ENCODE measurements at regions not wholly inside any gene's neighbourhood (a gene's known extent, or its start where the extent isn't known, plus 50 kb on each side); places are given as distances from the start of the nearest gene placed in this dataset.
A peak's percentile ranks its signal among the peaks of the same experiment; 100 is the strongest.

- DNase-seq, result no peak
Observed at GRCh38 chr15:62726461-62726860, 316.1 kb upstream of the TPM1 start.

GRCh38 chr15:62727501-62727900 lies 315.0 kb upstream of the TPM1 start:
- no peak for DNase-seq

GRCh38 chr15:62730825-62731224 lies 311.7 kb upstream of the TPM1 start:
- no peak for DNase-seq

- no peak for DNase-seq
Observed at GRCh38 chr15:62732078-62732477, 310.5 kb upstream of the TPM1 start.

- no peak for DNase-seq
Observed at GRCh38 chr15:62734706-62735105, 307.8 kb upstream of the TPM1 start.

- no peak for DNase-seq
Observed at GRCh38 chr15:62736756-62737155, 305.8 kb upstream of the TPM1 start.

- no peak for DNase-seq
Observed at GRCh38 chr15:62737551-62737950, 305.0 kb upstream of the TPM1 start.

- no peak for DNase-seq
Observed at GRCh38 chr15:62739082-62739481, 303.5 kb upstream of the TPM1 start.

GRCh38 chr15:62739507-62739906 lies 303.0 kb upstream of the TPM1 start:
- no peak for DNase-seq

GRCh38 chr15:62740141-62741004 lies 302.2 kb upstream of the TPM1 start:
- DNase-seq, result no peak

- no peak for DNase-seq
Observed at GRCh38 chr15:62741106-62741505, 301.4 kb upstream of the TPM1 start.

- DNase-seq, result peak; percentile 12
Observed at GRCh38 chr15:62742409-62743171, 300.0 kb upstream of the TPM1 start.

GRCh38 chr15:62745621-62746225 lies 296.8 kb upstream of the TPM1 start:
- DNase-seq, result no peak

- no peak for DNase-seq
Observed at GRCh38 chr15:62748196-62748595, 294.4 kb upstream of the TPM1 start.

- no peak for DNase-seq
Observed at GRCh38 chr15:62749036-62749815, 293.3 kb upstream of the TPM1 start.

- no peak for DNase-seq
Observed at GRCh38 chr15:62750471-62750870, 292.1 kb upstream of the TPM1 start.

- no peak for DNase-seq
Observed at GRCh38 chr15:62752657-62753517, 289.7 kb upstream of the TPM1 start.

- no peak for DNase-seq
Observed at GRCh38 chr15:62753518-62754221, 288.9 kb upstream of the TPM1 start.

GRCh38 chr15:62756326-62756994 lies 286.1 kb upstream of the TPM1 start:
- DNase-seq, result no peak

- DNase-seq, result no peak
Observed at GRCh38 chr15:62756995-62757360, 285.6 kb upstream of the TPM1 start.

- DNase-seq, result no peak
Observed at GRCh38 chr15:62757535-62757934, 285.0 kb upstream of the TPM1 start.
